ENCODE measurements at regions not wholly inside any gene's neighbourhood (a gene's known extent, or its start where the extent isn't known, plus 50 kb on each side); places are given as distances from the start of the nearest gene placed in this dataset.
A peak's percentile ranks its signal among the peaks of the same experiment; 100 is the strongest.

DNA sequence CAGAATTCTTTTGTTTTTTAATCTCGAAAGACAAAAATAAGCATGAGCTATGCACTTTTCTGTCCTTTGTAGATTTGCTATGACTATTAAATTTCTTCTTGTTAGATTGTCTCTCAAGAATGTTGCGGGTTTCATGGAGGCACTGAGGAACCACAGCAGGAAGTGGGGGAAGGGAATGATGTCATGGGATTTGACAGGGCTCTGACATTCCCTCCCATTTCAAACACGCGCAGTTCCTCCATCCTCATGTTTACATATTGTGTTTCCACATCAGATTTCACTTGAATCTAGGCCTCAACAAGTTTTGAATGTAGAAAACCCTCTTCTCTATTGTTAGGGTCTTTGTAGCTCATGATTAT lies 154.8 kb downstream of the PALM2AKAP2 start:
- H3K36me3 ChIP-seq (ENCODE audit: control insufficient read depth in 2 of 2, extremely low read depth in 1 of 2, insufficient read depth in 1 of 2, low read length in 1 of 2), result no peaks in the 10 kb centered on the region

GRCh38 chr9:109935406-109936087 lies 155.5 kb downstream of the PALM2AKAP2 start:
- peaks cover 16 to 21% (median 17%) of the 10 kb centered on the region in 3 donors for H3K4me1 Mint-ChIP-seq
- no peaks in the 10 kb centered on the region for H3K9me3 Mint-ChIP-seq
- Histone ChIP-seq H3K36me3 (ENCODE audit: control insufficient read depth in 2 of 2, extremely low read depth in 1 of 2, insufficient read depth in 1 of 2, low read length in 1 of 2) (no peaks in the 10 kb centered on the region), H3K9me3 (no peaks in the 10 kb centered on the region), H3K4me3 (ENCODE audit: control insufficient read depth in 1 of 2, extremely low read depth in 1 of 2, low read length in 1 of 2) (no peak overlapping the region), H3K27ac (ENCODE audit: low read length) (no peak overlapping the region), H3K4me1 (ENCODE audit: control insufficient read depth in 1 of 2, extremely low read depth in 1 of 2, insufficient read depth in 2 of 2, low read length in 2 of 2) (peaks cover 3 to 26% of the 10 kb centered on the region in 2 experiments), H3K27me3 (replicated peaks in 1 of 2; ENCODE audit: control insufficient read depth in 2 of 2, extremely low read depth in 1 of 2, insufficient read depth in 2 of 2, low read length in 1 of 2) (peaks cover 0 to 3% of the 10 kb centered on the region in 2 experiments)
- no peak overlapping the region for H3K4me3 Mint-ChIP-seq
- ATAC-seq (replicated peaks in 1 of 4) (no peak), DNase-seq (no peak)
- peaks cover 0 to 1% of the 10 kb centered on the region in 2 donors for H3K27me3 Mint-ChIP-seq
- 20% methylated on average over 1 of the region's 1 CpG for WGBS (ENCODE audit: insufficient coverage)
- CTCF ChIA-PET, result no interaction called here
- no peak overlapping the region for H3K27ac Mint-ChIP-seq
- POLR2A ChIA-PET, result interaction anchor here in 1 of 2 donors (0.7 kb wide), 1 partner anchor 16 kb away, joined by 3 read pairs; no protein-coding TSS in a partner anchor
- no peaks in the 10 kb centered on the region for H3K36me3 Mint-ChIP-seq

More for the DNA sequence above, 154.8 kb downstream of the PALM2AKAP2 start:
- H3K27ac ChIP-seq (ENCODE audit: low read length), result no peak overlapping the region
- Mint-ChIP-seq H3K4me3 (no peak overlapping the region), H3K27ac (no peak overlapping the region), H3K4me1 (peaks cover 16 to 21% (median 17%) of the 10 kb centered on the region in 3 donors), H3K9me3 (no peaks in the 10 kb centered on the region), H3K36me3 (no peaks in the 10 kb centered on the region), H3K27me3 (peaks cover 0 to 1% of the 10 kb centered on the region in 2 donors)
- peaks cover 0 to 3% of the 10 kb centered on the region in 2 experiments for H3K27me3 ChIP-seq (replicated peaks in 1 of 2; ENCODE audit: control insufficient read depth in 2 of 2, extremely low read depth in 1 of 2, insufficient read depth in 2 of 2, low read length in 1 of 2)
- no peak for ATAC-seq (replicated peaks in 1 of 4)
- CTCF ChIA-PET, result no interaction called here
- POLR2A ChIA-PET, result interaction anchor here in 1 of 2 donors (0.7 kb wide), 1 partner anchor 16 kb away, joined by 3 read pairs; no protein-coding TSS in a partner anchor
- no peak overlapping the region for H3K4me3 ChIP-seq (ENCODE audit: control insufficient read depth in 1 of 2, extremely low read depth in 1 of 2, low read length in 1 of 2)
- H3K9me3 ChIP-seq, result no peaks in the 10 kb centered on the region
- no CpG with 5 or more reads among the region's 4 CpGs for WGBS (ENCODE audit: insufficient coverage)
- peaks cover 3 to 26% of the 10 kb centered on the region in 2 experiments for H3K4me1 ChIP-seq (ENCODE audit: control insufficient read depth in 1 of 2, extremely low read depth in 1 of 2, insufficient read depth in 2 of 2, low read length in 2 of 2)
- no peak for DNase-seq

- DNase-seq (peak in 1 of 35 experiments; percentile 7), ATAC-seq (replicated peaks in 1 of 4) (peak in 3 of 4 experiments; percentile 73 to 80 (median 77))
- H3K27me3 ChIP-seq (replicated peaks in 1 of 2; ENCODE audit: control insufficient read depth in 2 of 2, extremely low read depth in 1 of 2, insufficient read depth in 2 of 2, low read length in 1 of 2), result no peaks in the 10 kb centered on the region
- H3K36me3 ChIP-seq (ENCODE audit: control insufficient read depth in 2 of 2, extremely low read depth in 1 of 2, insufficient read depth in 1 of 2, low read length in 1 of 2), result no peaks in the 10 kb centered on the region
- CTCF ChIA-PET, result no interaction called here
- peak overlapping the region; percentile 22 for H3K27ac ChIP-seq (ENCODE audit: low read length)
- peaks cover 3 to 26% of the 10 kb centered on the region in 2 experiments for H3K4me1 ChIP-seq (ENCODE audit: control insufficient read depth in 1 of 2, extremely low read depth in 1 of 2, insufficient read depth in 2 of 2, low read length in 2 of 2)
- Mint-ChIP-seq H3K4me3 (peak overlapping the region in 1 of 3 donors; percentile 14), H3K9me3 (no peaks in the 10 kb centered on the region), H3K4me1 (peaks cover 16 to 21% (median 17%) of the 10 kb centered on the region in 3 donors), H3K27me3 (no peaks in the 10 kb centered on the region), H3K27ac (peak overlapping the region; percentile 50 to 68), H3K36me3 (no peaks in the 10 kb centered on the region)
- WGBS (ENCODE audit: insufficient coverage), result no CpG with 5 or more reads among the region's 3 CpGs
- POLR2A ChIA-PET, result no interaction called here
- no peaks in the 10 kb centered on the region for H3K9me3 ChIP-seq
- no peak overlapping the region for H3K4me3 ChIP-seq (ENCODE audit: control insufficient read depth in 1 of 2, extremely low read depth in 1 of 2, low read length in 1 of 2)
Measured at GRCh38 chr9:109937861-109938453, 158.0 kb downstream of the PALM2AKAP2 start.

- Histone ChIP-seq H3K36me3 (ENCODE audit: control insufficient read depth in 2 of 2, extremely low read depth in 1 of 2, insufficient read depth in 1 of 2, low read length in 1 of 2) (no peaks in the 10 kb centered on the region), H3K4me1 (ENCODE audit: control insufficient read depth in 1 of 2, extremely low read depth in 1 of 2, insufficient read depth in 2 of 2, low read length in 2 of 2) (peaks cover 0 to 16% of the 10 kb centered on the region in 2 experiments), H3K27ac (ENCODE audit: low read length) (no peak overlapping the region), H3K9me3 (no peaks in the 10 kb centered on the region), H3K27me3 (replicated peaks in 1 of 2; ENCODE audit: control insufficient read depth in 2 of 2, extremely low read depth in 1 of 2, insufficient read depth in 2 of 2, low read length in 1 of 2) (no peaks in the 10 kb centered on the region), H3K4me3 (ENCODE audit: control insufficient read depth in 1 of 2, extremely low read depth in 1 of 2, low read length in 1 of 2) (no peak overlapping the region)
- no peak overlapping the region for H3K27ac Mint-ChIP-seq
- H3K36me3 Mint-ChIP-seq, result no peaks in the 10 kb centered on the region
- peaks cover 0 to 6% of the 10 kb centered on the region in 2 donors for H3K27me3 Mint-ChIP-seq
- ChIA-PET CTCF (interaction anchor here in 1 of 2 donors (0.6 kb wide), 1 partner anchor 39 kb away, joined by 3 read pairs; no protein-coding TSS in a partner anchor), POLR2A (no interaction called here)
- peaks cover 0 to 5% (median 0%) of the 10 kb centered on the region in 3 donors for H3K9me3 Mint-ChIP-seq
- no peak for ATAC-seq (replicated peaks in 1 of 4)
- no peak for DNase-seq
- peaks cover 9 to 17% (median 10%) of the 10 kb centered on the region in 3 donors for H3K4me1 Mint-ChIP-seq
- no peak overlapping the region for H3K4me3 Mint-ChIP-seq
Measured at GRCh38 chr9:109939698-109940342, 159.8 kb downstream of the PALM2AKAP2 start.

GRCh38 chr9:109940561-109940960 lies 160.6 kb downstream of the PALM2AKAP2 start:
- Histone ChIP-seq H3K4me1 (ENCODE audit: control insufficient read depth in 1 of 2, extremely low read depth in 1 of 2, insufficient read depth in 2 of 2, low read length in 2 of 2) (peaks cover 0 to 14% of the 10 kb centered on the region in 2 experiments), H3K9me3 (no peaks in the 10 kb centered on the region), H3K4me3 (ENCODE audit: control insufficient read depth in 1 of 2, extremely low read depth in 1 of 2, low read length in 1 of 2) (no peak overlapping the region), H3K36me3 (ENCODE audit: control insufficient read depth in 2 of 2, extremely low read depth in 1 of 2, insufficient read depth in 1 of 2, low read length in 1 of 2) (no peaks in the 10 kb centered on the region), H3K27me3 (replicated peaks in 1 of 2; ENCODE audit: control insufficient read depth in 2 of 2, extremely low read depth in 1 of 2, insufficient read depth in 2 of 2, low read length in 1 of 2) (no peaks in the 10 kb centered on the region), H3K27ac (ENCODE audit: low read length) (no peak overlapping the region)
- peaks cover 7 to 13% (median 9%) of the 10 kb centered on the region in 3 donors for H3K4me1 Mint-ChIP-seq
- H3K27me3 Mint-ChIP-seq, result peaks cover 0 to 6% of the 10 kb centered on the region in 2 donors
- 51% methylated on average over 2 of the region's 3 CpGs for WGBS (ENCODE audit: insufficient coverage)
- ATAC-seq (replicated peaks in 1 of 4) (no peak), DNase-seq (no peak)
- no peaks in the 10 kb centered on the region for H3K36me3 Mint-ChIP-seq
- H3K9me3 Mint-ChIP-seq, result peaks cover 0 to 5% (median 0%) of the 10 kb centered on the region in 3 donors
- no peak overlapping the region for H3K4me3 Mint-ChIP-seq
- no peak overlapping the region for H3K27ac Mint-ChIP-seq
- POLR2A ChIA-PET, result no interaction called here
- CTCF ChIA-PET, result interaction anchor here in 1 of 2 donors (0.6 kb wide), 1 partner anchor 38 kb away, joined by 3 read pairs; no protein-coding TSS in a partner anchor

- peaks cover 7 to 13% (median 9%) of the 10 kb centered on the region in 3 donors for H3K4me1 Mint-ChIP-seq
- H3K9me3 Mint-ChIP-seq, result peaks cover 0 to 5% (median 0%) of the 10 kb centered on the region in 3 donors
- no peak overlapping the region for H3K27ac Mint-ChIP-seq
- 100% methylated on average over 1 of the region's 1 CpG for WGBS (ENCODE audit: insufficient coverage)
- no peak for DNase-seq
- peaks cover 0 to 14% of the 10 kb centered on the region in 2 experiments for H3K4me1 ChIP-seq (ENCODE audit: control insufficient read depth in 1 of 2, extremely low read depth in 1 of 2, insufficient read depth in 2 of 2, low read length in 2 of 2)
- no peak overlapping the region for H3K4me3 ChIP-seq (ENCODE audit: control insufficient read depth in 1 of 2, extremely low read depth in 1 of 2, low read length in 1 of 2)
- ChIA-PET CTCF (no interaction called here), POLR2A (no interaction called here)
- H3K9me3 ChIP-seq, result no peaks in the 10 kb centered on the region
- no peaks in the 10 kb centered on the region for H3K27me3 ChIP-seq (replicated peaks in 1 of 2; ENCODE audit: control insufficient read depth in 2 of 2, extremely low read depth in 1 of 2, insufficient read depth in 2 of 2, low read length in 1 of 2)
- H3K36me3 ChIP-seq (ENCODE audit: control insufficient read depth in 2 of 2, extremely low read depth in 1 of 2, insufficient read depth in 1 of 2, low read length in 1 of 2), result no peaks in the 10 kb centered on the region
- no peak overlapping the region for H3K4me3 Mint-ChIP-seq
- peaks cover 0 to 6% of the 10 kb centered on the region in 2 donors for H3K27me3 Mint-ChIP-seq
- H3K36me3 Mint-ChIP-seq, result no peaks in the 10 kb centered on the region
- no peak for ATAC-seq (replicated peaks in 1 of 4)
- H3K27ac ChIP-seq (ENCODE audit: low read length), result no peak overlapping the region
Measured at GRCh38 chr9:109941771-109942170, 161.8 kb downstream of the PALM2AKAP2 start.
